ENCODE measurements at regions not wholly inside any gene's neighbourhood (a gene's known extent, or its start where the extent isn't known, plus 50 kb on each side); places are given as distances from the start of the nearest gene placed in this dataset.

GRCh38 chr6:14746139-14746837, 499.6 kb upstream of the JARID2 start:
- Mint-ChIP-seq H3K27me3 (peaks cover 6% of the 10 kb centered on the region), H3K27ac (no peak overlapping the region), H3K4me1 (peaks cover 7% of the 10 kb centered on the region), H3K4me3 (no peak overlapping the region), H3K36me3 (ENCODE audit: low read depth) (peaks cover 5% of the 10 kb centered on the region)
- no peaks in the 10 kb centered on the region for H3K9me3 ChIP-seq (ENCODE audit: control insufficient read depth, low read length, poor library complexity, severe bottlenecking)
- DNase-seq = no peak
- ATAC-seq = no peak

DNA sequence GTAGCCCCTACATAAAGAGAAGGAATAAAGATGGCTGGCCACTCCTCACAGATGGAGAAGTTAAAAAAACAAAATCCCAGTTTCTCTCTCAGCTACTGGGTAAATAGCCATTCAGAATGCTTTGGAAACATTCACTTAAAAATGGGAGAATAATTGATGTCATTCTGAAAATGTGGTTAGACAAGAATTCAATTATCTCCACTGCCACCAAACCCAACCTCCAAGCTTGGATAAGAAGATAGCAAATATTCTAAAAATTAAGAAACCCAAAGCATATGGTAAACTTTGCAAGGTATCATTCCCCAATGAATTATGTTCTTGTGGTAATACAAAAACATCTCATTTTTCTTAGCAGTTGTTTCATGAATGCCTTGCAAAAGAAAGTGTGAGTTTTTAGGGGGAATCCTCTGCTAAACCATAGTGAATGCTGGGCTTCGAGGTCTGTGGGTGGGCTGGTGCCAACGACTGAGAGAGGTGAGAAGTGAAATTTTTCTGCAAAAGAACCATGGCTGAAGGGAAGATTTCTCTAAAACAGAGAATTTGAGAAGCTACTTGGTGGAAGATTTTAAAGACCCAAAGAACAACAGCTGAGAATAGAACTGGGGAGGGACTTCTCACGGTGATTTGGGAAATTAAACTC, 497.9 kb upstream of the JARID2 start:
- H3K9me3 ChIP-seq (ENCODE audit: control insufficient read depth, low read length, poor library complexity, severe bottlenecking) = no peaks in the 10 kb centered on the region
- H3K27ac Mint-ChIP-seq = peak overlapping the region; percentile 6
- no peak for ATAC-seq
- H3K4me1 Mint-ChIP-seq = peaks cover 7% of the 10 kb centered on the region
- peaks cover 6% of the 10 kb centered on the region for H3K27me3 Mint-ChIP-seq
- H3K4me3 Mint-ChIP-seq = no peak overlapping the region
- peaks cover 5% of the 10 kb centered on the region for H3K36me3 Mint-ChIP-seq (ENCODE audit: low read depth)
- DNase-seq = no peak

- H3K4me1 Mint-ChIP-seq = peaks cover 5% of the 10 kb centered on the region
- H3K4me3 Mint-ChIP-seq = no peak overlapping the region
- ATAC-seq (no peak), DNase-seq (no peak)
- no peaks in the 10 kb centered on the region for H3K9me3 ChIP-seq (ENCODE audit: control insufficient read depth, low read length, poor library complexity, severe bottlenecking)
- peak overlapping the region; percentile 6 for H3K27ac Mint-ChIP-seq
- H3K27me3 Mint-ChIP-seq = peaks cover 6% of the 10 kb centered on the region
- H3K36me3 Mint-ChIP-seq (ENCODE audit: low read depth) = peaks cover 5% of the 10 kb centered on the region
These were observed 497.2 kb upstream of the JARID2 start for GRCh38 chr6:14748679-14749078.

GRCh38 chr6:14750059-14750661, 495.7 kb upstream of the JARID2 start:
- Mint-ChIP-seq H3K27ac (no peak overlapping the region), H3K36me3 (ENCODE audit: low read depth) (peaks cover 5% of the 10 kb centered on the region), H3K4me1 (peaks cover 7% of the 10 kb centered on the region), H3K4me3 (no peak overlapping the region), H3K27me3 (peaks cover 6% of the 10 kb centered on the region)
- ATAC-seq (no peak), DNase-seq (no peak)
- H3K9me3 ChIP-seq (ENCODE audit: control insufficient read depth, low read length, poor library complexity, severe bottlenecking) = no peaks in the 10 kb centered on the region

DNA sequence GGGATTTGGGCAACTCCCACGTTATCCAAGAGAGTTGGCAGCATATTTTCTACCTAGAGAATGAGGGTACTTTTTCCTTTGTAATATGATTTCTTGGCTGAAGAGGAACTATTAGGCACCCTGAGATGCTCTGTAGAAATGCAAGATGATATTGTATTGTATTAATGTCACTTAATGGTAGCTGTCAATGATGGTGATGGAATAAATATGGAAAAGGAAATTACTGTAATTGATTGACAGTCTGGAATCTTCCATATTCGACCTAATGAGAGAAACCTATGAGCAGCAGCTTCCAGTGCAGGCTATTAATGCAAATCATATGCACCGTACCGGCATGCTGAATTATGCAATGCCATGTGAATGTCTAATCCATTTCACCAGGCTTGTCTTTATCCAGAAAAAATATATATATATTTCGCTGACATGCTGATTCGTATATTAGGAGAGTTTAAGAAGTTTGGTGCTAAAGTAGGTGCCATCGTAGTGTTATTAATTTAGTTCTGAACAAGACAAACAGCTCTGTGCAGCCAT, 494.2 kb upstream of the JARID2 start:
- H3K36me3 Mint-ChIP-seq (ENCODE audit: low read depth) = no peaks in the 10 kb centered on the region
- peaks cover 3% of the 10 kb centered on the region for H3K27me3 Mint-ChIP-seq
- no peak for ATAC-seq
- peaks cover 13% of the 10 kb centered on the region for H3K4me1 Mint-ChIP-seq
- H3K9me3 ChIP-seq (ENCODE audit: control insufficient read depth, low read length, poor library complexity, severe bottlenecking) = no peaks in the 10 kb centered on the region
- H3K4me3 Mint-ChIP-seq = no peak overlapping the region
- no peak for DNase-seq
- no peak overlapping the region for H3K27ac Mint-ChIP-seq

DNA sequence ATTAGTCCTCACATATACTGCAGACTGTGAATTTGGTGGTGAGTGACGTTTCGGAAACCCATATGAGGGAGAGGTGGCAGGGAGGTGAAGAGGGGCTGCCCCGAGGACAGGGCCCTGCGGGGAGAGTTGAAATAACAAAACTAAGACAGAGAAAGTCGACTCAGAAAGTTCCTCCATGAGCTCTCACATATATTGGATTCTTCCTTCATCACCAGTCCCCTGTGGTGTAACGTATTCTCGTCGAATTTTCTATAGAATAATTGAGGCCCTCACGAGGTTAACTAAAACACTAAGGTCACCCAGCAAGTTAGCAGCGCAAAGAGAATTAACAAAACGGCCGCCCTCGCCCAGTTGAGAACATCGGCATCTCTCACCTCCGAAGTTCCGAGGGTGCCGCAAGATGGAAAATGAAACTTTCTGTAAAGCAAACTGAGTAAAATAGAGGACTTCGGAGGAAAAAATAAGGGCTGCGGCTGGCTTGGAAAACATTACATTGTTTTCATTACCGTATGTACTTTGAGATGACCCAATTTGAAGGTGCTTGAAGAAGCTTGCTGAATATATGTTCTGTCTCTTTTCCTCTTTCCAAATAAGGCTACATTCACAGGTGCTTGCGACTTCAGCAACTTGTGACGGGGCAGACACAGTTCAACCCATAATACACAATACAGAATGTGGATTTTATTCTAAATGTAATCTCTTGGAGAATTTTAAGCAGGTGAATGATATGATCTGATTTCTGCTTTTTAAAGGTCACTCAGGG, 490.9 kb upstream of the JARID2 start:
- H3K9me3 ChIP-seq (ENCODE audit: control insufficient read depth, low read length, poor library complexity, severe bottlenecking) = no peaks in the 10 kb centered on the region
- Mint-ChIP-seq H3K4me3 (peak overlapping the region; percentile 92), H3K4me1 (peaks cover 18% of the 10 kb centered on the region), H3K27ac (peak overlapping the region; percentile 98), H3K27me3 (no peaks in the 10 kb centered on the region), H3K36me3 (ENCODE audit: low read depth) (no peaks in the 10 kb centered on the region)
- ATAC-seq (peak; percentile 96), DNase-seq (peak in 2 of 3 donors; percentile 19 to 36)

DNA sequence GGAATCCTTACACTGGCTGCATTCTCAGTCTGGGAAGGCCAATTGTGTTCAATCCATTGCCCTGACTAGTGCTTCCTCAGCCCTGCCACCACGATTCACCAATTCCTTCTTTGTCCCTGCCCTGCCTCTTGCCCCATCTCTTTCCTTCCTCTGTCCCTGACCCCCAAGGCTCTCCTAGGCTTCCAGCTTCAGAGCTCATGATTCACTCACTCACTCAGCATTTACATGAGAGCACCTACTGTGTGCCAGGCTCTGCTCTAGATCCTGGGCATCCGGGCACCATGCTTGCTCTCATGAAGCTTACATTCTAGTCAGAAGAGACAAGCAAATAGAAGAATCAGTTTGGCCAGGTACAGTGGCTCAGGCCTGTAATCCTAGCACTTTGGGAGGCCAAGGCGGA, 489.5 kb upstream of the JARID2 start:
- H3K9me3 ChIP-seq (ENCODE audit: control insufficient read depth, low read length, poor library complexity, severe bottlenecking) = no peaks in the 10 kb centered on the region
- DNase-seq = no peak
- Mint-ChIP-seq H3K27ac (peak overlapping the region; percentile 98), H3K4me1 (peaks cover 18% of the 10 kb centered on the region), H3K36me3 (ENCODE audit: low read depth) (no peaks in the 10 kb centered on the region), H3K27me3 (no peaks in the 10 kb centered on the region), H3K4me3 (peak overlapping the region; percentile 61)
- ATAC-seq = no peak

- no peak overlapping the region for H3K4me3 Mint-ChIP-seq
- no peaks in the 10 kb centered on the region for H3K27me3 Mint-ChIP-seq
- DNase-seq = no peak
- H3K36me3 Mint-ChIP-seq (ENCODE audit: low read depth) = no peaks in the 10 kb centered on the region
- H3K9me3 ChIP-seq (ENCODE audit: control insufficient read depth, low read length, poor library complexity, severe bottlenecking) = no peaks in the 10 kb centered on the region
- H3K4me1 Mint-ChIP-seq = peaks cover 18% of the 10 kb centered on the region
- no peak overlapping the region for H3K27ac Mint-ChIP-seq
- no peak for ATAC-seq
These were observed 488.9 kb upstream of the JARID2 start for GRCh38 chr6:14757014-14757413.

DNA sequence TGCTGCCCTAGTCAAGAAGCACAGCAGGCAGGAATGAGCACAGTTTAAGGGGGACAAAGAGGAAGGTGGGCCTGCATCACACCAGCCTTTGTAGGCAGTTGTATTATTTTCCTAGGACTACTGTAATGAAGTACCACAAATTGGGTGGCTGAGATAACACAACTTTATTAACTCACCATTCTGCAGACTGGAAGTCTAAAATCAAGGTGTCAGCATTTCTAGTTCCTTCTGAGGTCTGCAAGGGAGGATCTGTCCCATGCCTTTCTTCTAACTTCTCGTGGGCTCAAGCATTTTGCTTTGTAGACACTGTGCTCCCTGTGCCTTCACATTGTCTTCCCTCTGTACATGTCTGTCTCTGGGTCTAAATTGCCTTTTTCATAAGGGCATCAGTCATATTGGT, 488.5 kb upstream of the JARID2 start:
- no peaks in the 10 kb centered on the region for H3K27me3 Mint-ChIP-seq
- peak overlapping the region; percentile 45 for H3K27ac Mint-ChIP-seq
- H3K9me3 ChIP-seq (ENCODE audit: control insufficient read depth, low read length, poor library complexity, severe bottlenecking) = no peaks in the 10 kb centered on the region
- peaks cover 18% of the 10 kb centered on the region for H3K4me1 Mint-ChIP-seq
- peak overlapping the region; percentile 3 for H3K4me3 Mint-ChIP-seq
- no peak for ATAC-seq
- no peaks in the 10 kb centered on the region for H3K36me3 Mint-ChIP-seq (ENCODE audit: low read depth)
- DNase-seq = no peak

GRCh38 chr6:14758421-14759081, 487.3 kb upstream of the JARID2 start:
- Mint-ChIP-seq H3K36me3 (ENCODE audit: low read depth) (no peaks in the 10 kb centered on the region), H3K4me1 (peaks cover 21% of the 10 kb centered on the region), H3K27me3 (no peaks in the 10 kb centered on the region), H3K27ac (peak overlapping the region; percentile 39), H3K4me3 (no peak overlapping the region)
- no peak for DNase-seq
- no peak for ATAC-seq
- no peaks in the 10 kb centered on the region for H3K9me3 ChIP-seq (ENCODE audit: control insufficient read depth, low read length, poor library complexity, severe bottlenecking)

GRCh38 chr6:14759976-14760672, 485.7 kb upstream of the JARID2 start:
- no peak for ATAC-seq
- peak overlapping the region; percentile 39 for H3K27ac Mint-ChIP-seq
- H3K4me1 Mint-ChIP-seq = peaks cover 14% of the 10 kb centered on the region
- H3K27me3 Mint-ChIP-seq = no peaks in the 10 kb centered on the region
- H3K9me3 ChIP-seq (ENCODE audit: control insufficient read depth, low read length, poor library complexity, severe bottlenecking) = no peaks in the 10 kb centered on the region
- no peak overlapping the region for H3K4me3 Mint-ChIP-seq
- no peaks in the 10 kb centered on the region for H3K36me3 Mint-ChIP-seq (ENCODE audit: low read depth)
- DNase-seq = no peak

DNA sequence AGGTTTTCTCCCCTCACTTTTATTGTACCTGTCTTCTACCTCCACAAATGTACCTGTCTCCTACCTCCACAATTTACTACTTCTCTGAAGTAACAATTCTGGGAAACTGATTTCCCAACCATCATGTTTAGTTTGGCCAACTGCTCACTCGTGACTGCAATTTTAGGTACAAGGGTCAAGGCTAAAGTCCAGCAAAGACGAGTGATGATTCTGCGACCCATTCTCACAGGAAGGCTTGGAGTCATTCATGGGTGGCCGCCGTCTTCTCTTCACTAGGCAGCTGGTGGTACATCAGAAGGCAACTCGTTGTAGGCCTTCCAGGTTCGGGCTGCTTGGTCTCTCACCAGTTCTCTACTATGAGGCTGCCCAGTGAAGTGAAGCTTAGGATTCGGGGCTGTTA, 483.8 kb upstream of the JARID2 start:
- no peak overlapping the region for H3K4me3 Mint-ChIP-seq
- DNase-seq (no peak), ATAC-seq (no peak)
- H3K27me3 Mint-ChIP-seq = no peaks in the 10 kb centered on the region
- peaks cover 10% of the 10 kb centered on the region for H3K4me1 Mint-ChIP-seq
- H3K27ac Mint-ChIP-seq = no peak overlapping the region
- no peaks in the 10 kb centered on the region for H3K36me3 Mint-ChIP-seq (ENCODE audit: low read depth)
- no peaks in the 10 kb centered on the region for H3K9me3 ChIP-seq (ENCODE audit: control insufficient read depth, low read length, poor library complexity, severe bottlenecking)
